ENCODE measurements at regions not wholly inside any gene's neighbourhood (a gene's known extent, or its start where the extent isn't known, plus 50 kb on each side); places are given as distances from the start of the nearest gene placed in this dataset.

- no peaks in the 10 kb centered on the region for H3K36me3 ChIP-seq (replicated peaks in 1 of 2; ENCODE audit: control insufficient read depth in 1 of 2, insufficient read depth in 2 of 2, low read length in 1 of 2)
- POLR2A ChIA-PET = no interaction called here
- H3F3A ChIP-seq (replicated peaks; ENCODE audit: insufficient read depth) = no peaks in the 10 kb centered on the region
- H2AFZ ChIP-seq (ENCODE audit: low read depth) = no peak overlapping the region
- TF ChIP-seq FOXM1 (IDR thresholded peaks at IDR 0.05; ENCODE audit: low read depth) = no peak
- no peak for TF ChIP-seq NRF1 (IDR thresholded peaks at IDR 0.05; ENCODE audit: low read depth, low read length)
- no peak for TF ChIP-seq PBX3 (IDR thresholded peaks at IDR 0.05)
- TF ChIP-seq GATA2 (CRISPR knock-in tag; IDR thresholded peaks at IDR 0.05) = no peak
- TF ChIP-seq RFX5 (IDR thresholded peaks at IDR 0.05; ENCODE audit: low read length) = no peak
- TF ChIP-seq USF1 (IDR thresholded peaks at IDR 0.05; ENCODE audit: borderline replicate concordance, low read depth) = no peak
- no peak for TF ChIP-seq FOXJ3 (CRISPR knock-in tag; IDR thresholded peaks at IDR 0.05)
- no peak for TF ChIP-seq POLR2AphosphoS5 (IDR thresholded peaks at IDR 0.05; ENCODE audit: low read depth, low read length)
- TF ChIP-seq TAF1 (IDR thresholded peaks at IDR 0.05; ENCODE audit: borderline replicate concordance, low read depth, low read length) = no peak
- no peak for TF ChIP-seq EZH2phosphoT487 (IDR thresholded peaks at IDR 0.05; ENCODE audit: borderline replicate concordance, low read depth)
- no peak for TF ChIP-seq NFIC (IDR thresholded peaks at IDR 0.05; ENCODE audit: borderline replicate concordance)
- no peak for TF ChIP-seq JUND (IDR thresholded peaks at IDR 0.05)
- no peaks in the 10 kb centered on the region for H3K79me2 ChIP-seq (ENCODE audit: insufficient read depth)
- no peaks in the 10 kb centered on the region for H3K27me3 ChIP-seq (ENCODE audit: insufficient read depth)
- no peak overlapping the region for H3K9ac ChIP-seq
- H3K9me3 ChIP-seq = no peaks in the 10 kb centered on the region
- CTCF ChIA-PET = interaction anchor here (0.6 to 1.1 kb wide), 3 partner anchors 15 to 529 kb away, joined by 3 to 5 read pairs (median 3); no protein-coding TSS in a partner anchor
- no peak overlapping the region for H3K4me2 ChIP-seq
- no peaks in the 10 kb centered on the region for H3K4me1 ChIP-seq (ENCODE audit: control insufficient read depth in 1 of 2, insufficient read depth in 2 of 2, low read depth in 1 of 2, low read length in 1 of 2)
- H3K4me3 ChIP-seq (ENCODE audit: low read depth in 2 of 2, low read length in 1 of 2) = no peak overlapping the region
- no peaks in the 10 kb centered on the region for H3K9me2 ChIP-seq
- WGBS (ENCODE audit: low lambda C conversion rate) = 88% methylated on average over 4 of the region's 4 CpGs
- H3K27ac ChIP-seq (ENCODE audit: low read depth in 2 of 2, low read length in 1 of 2) = no peak overlapping the region
- DNase-seq = no peak
- H4K20me1 ChIP-seq (ENCODE audit: insufficient read depth) = no peaks in the 10 kb centered on the region
Measured at GRCh38 chr11:92870196-92870832, 99.1 kb upstream of the MTNR1B start.

- Histone ChIP-seq H3K9me3 (no peaks in the 10 kb centered on the region), H3K27me3 (ENCODE audit: insufficient read depth) (no peaks in the 10 kb centered on the region), H3K9me2 (no peaks in the 10 kb centered on the region), H4K20me1 (ENCODE audit: insufficient read depth) (no peaks in the 10 kb centered on the region), H3K4me2 (no peak overlapping the region), H3K27ac (ENCODE audit: low read depth in 2 of 2, low read length in 1 of 2) (no peak overlapping the region), H3K9ac (no peak overlapping the region), H3F3A (replicated peaks; ENCODE audit: insufficient read depth) (no peaks in the 10 kb centered on the region), H3K4me3 (ENCODE audit: low read depth in 2 of 2, low read length in 1 of 2) (no peak overlapping the region), H3K4me1 (ENCODE audit: control insufficient read depth in 1 of 2, insufficient read depth in 2 of 2, low read depth in 1 of 2, low read length in 1 of 2) (no peaks in the 10 kb centered on the region), H3K79me2 (ENCODE audit: insufficient read depth) (no peaks in the 10 kb centered on the region), H2AFZ (ENCODE audit: low read depth) (no peak overlapping the region), H3K36me3 (replicated peaks in 1 of 2; ENCODE audit: control insufficient read depth in 1 of 2, insufficient read depth in 2 of 2, low read length in 1 of 2) (no peaks in the 10 kb centered on the region)
- WGBS (ENCODE audit: low lambda C conversion rate) = 69% methylated on average over 2 of the region's 2 CpGs
- TF ChIP-seq FOXM1 (IDR thresholded peaks at IDR 0.05; ENCODE audit: low read depth) (no peak), PBX3 (IDR thresholded peaks at IDR 0.05) (no peak), SMC3 (IDR thresholded peaks at IDR 0.05; ENCODE audit: low read depth, low read length) (no peak), NRF1 (IDR thresholded peaks at IDR 0.05; ENCODE audit: low read depth, low read length) (no peak), IRF3 (IDR thresholded peaks at IDR 0.05; ENCODE audit: low read depth, low read length) (no peak), REST (IDR thresholded peaks at IDR 0.05; ENCODE audit: low read depth, low read length) (no peak), EZH2phosphoT487 (IDR thresholded peaks at IDR 0.05; ENCODE audit: borderline replicate concordance, low read depth) (no peak)
- DNase-seq = no peak
- ChIA-PET POLR2A (no interaction called here), CTCF (interaction anchor here (0.9 to 1.3 kb wide), 2 partner anchors 10 kb away, joined by 3 read pairs; no protein-coding TSS in a partner anchor)
Measured at GRCh38 chr11:92873551-92873950, 95.9 kb upstream of the MTNR1B start.

Data from SK-N-SH (cell line).